Activated CD8-positive, alpha-beta memory T cell treated with anti-CD3 and anti-CD28 coated beads, Interleukin-2, amount 50 U/mL, for 48 hours (primary cell): ENCODE measurements at regions not wholly inside any gene's neighbourhood (a gene's known extent, or its start where the extent isn't known, plus 50 kb on each side); places are given as distances from the start of the nearest gene placed in this dataset.
"Not testable (repeated sequence)": the region's sequence is repeated elsewhere in the genome, so short reads cannot be mapped to it uniquely, and the experiment has no call there.

Source experiments
- DNase-seq: peaks from one replicate; pipeline ENCODE4 v3.0.0-alpha.2; 2020

DNA sequence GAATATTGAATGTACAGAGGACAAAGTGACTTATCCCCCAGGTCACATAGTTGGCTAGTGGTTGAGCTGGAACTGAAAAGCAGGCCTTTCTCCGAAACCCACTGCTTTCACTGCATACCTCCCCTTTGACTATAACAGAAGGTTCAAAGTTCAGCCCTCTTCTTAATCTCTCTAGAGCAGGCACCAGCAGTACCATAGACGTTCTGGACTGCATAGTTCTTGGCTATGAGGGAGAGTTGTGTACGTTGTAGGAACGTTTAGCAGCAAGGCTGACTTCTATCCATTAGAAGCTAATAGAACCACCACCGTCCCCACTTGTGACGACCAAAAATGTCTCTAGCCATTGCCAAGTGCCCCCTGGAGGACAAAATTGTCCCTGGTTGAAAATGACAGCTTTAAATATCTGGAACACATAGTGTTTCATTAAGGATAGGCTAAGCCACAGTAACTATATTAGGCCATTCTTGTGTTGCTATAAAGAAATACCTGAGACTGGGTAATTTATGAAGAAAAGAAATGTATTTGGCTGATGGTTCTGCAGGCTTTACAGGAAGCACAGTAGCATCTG, 123.8 kb upstream of the MTHFD1L start:
- DNase-seq = no peak

DNA sequence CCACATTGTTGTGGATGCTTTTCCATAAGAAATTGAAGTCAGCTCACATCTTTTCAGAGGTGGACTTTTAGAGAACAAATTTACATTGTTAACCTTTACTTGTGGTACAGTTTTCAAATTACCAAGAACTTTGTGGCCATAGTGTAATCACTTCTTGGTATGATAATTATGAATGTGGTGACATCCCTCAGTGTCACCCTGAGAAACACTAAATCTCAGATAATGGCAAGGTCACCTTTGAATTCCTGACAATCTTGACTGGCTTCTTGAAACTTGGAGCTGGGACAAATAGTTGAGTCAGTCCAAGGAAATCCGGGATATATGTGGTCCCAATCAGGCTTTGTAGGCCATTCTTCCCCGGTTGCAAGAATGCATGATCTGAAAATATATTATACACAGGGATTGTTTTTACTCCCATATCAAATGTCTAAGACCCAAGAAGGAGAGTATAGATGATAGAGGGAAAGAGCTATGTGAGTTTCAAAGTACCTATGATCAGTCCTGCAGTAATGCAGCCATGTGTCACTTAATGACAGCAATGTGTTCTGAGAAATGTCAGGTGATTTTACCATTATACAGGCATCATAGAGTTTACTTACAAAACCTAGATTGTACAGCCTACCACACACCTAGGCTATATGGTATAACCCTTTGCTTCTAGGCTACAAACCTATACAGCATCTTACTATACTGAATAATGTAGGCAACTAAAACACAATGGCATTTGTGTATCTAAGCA, 120.8 kb upstream of the MTHFD1L start:
- DNase-seq = no peak

DNA sequence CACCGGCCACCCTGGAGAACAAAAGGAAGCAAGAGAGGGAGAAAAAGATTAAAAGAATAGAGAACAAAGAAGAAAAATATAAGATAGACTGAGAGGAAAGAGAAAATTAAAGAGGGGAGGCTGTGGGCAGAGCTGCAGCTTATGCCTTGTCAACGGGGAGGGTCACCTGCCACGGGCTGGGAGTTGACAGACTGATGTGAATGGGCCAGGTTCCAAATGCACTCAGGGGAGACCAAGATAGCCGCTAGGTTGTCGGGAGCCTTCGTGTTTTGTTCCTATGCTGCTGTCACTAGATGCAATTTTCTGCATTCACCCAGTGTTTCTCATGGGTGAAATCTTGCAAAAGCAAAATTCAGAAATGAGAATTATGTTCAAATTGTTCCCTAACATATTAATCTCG, 119.6 kb upstream of the MTHFD1L start:
- DNase-seq = no peak

DNA sequence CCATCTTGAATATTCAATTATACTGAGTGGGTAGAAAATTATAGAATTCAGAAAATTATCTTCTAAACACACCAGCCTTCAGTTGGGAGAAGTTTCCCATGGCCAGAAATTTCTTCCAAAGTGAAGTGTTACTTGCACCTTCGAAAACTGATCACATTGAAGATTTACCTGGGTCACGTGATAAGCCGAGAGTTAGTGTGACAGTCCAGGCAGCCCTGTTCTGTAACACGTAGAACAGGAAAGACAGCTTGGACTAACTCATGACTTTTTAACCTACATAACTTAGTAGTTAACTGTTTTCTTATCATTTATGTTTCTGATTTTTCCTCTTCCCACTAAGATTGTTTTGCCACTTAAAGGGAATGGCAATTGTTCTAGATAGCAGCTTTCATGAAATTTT, 118.3 kb upstream of the MTHFD1L start:
- DNase-seq = no peak

DNA sequence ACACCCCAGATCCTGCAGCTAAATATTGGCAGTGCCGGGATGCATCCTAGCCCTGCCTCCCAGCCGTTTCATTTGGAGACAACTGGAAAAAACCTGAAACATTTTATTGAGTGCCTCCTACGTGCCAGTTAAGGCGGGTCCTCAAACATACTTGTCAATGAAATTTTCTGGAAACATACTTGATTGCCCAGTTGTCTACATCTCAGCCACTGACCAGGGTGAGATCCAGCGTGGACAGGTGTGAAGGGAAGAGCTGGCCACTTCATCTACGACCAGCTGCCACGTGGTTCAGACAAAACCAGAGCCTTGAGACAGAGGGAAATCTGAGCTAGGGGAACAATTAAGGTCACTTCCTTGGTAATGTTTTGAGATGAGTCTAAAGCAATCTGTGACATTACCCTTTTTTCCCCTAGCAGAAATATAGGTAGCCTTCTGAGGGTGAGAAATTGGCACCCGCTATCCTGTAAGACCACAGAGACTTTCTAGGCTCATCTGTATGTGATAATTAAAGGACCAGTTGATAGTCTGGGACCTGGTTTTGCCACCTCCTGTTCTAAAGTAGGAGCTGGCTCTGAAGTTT, 116.3 kb upstream of the MTHFD1L start:
- DNase-seq = no peak

DNA sequence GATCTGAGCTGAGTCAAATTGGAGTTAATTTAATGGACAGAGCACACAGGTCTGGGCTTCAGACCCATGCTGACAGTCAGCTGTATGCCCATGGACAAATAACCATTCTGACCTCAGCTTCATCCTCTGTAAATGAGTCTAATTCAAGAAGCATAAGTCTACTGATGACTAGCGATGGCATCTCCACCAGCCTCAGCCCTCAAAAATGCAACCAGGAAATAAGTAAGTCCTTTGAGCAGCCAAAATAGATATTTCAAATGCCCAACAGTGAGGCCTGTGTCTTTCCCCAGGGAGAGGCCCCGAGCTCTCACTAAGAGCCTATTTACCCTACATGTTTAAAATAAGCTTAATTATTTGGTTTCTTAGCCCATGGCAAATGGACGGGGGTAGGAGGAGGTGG, 114.2 kb upstream of the MTHFD1L start:
- no peak for DNase-seq

DNA sequence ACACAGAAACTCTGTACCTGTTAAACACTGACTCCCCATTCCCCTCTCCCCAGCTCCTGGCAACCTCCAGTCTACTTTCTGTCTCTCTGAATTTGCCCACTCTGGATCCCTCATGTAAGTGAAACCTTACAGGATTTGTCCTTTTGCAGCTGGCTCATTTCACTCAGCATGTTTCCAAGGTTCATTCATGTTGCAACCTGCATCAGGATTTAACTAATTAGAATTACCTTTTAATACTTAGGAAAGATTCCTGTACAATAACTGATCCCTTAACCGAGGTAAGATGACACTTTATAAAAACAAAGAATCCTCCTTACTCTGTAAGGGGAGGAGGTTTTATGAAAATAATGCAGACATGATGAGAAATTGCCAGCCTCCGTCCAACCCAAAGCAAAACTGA, 113.1 kb upstream of the MTHFD1L start:
- DNase-seq = no peak

DNA sequence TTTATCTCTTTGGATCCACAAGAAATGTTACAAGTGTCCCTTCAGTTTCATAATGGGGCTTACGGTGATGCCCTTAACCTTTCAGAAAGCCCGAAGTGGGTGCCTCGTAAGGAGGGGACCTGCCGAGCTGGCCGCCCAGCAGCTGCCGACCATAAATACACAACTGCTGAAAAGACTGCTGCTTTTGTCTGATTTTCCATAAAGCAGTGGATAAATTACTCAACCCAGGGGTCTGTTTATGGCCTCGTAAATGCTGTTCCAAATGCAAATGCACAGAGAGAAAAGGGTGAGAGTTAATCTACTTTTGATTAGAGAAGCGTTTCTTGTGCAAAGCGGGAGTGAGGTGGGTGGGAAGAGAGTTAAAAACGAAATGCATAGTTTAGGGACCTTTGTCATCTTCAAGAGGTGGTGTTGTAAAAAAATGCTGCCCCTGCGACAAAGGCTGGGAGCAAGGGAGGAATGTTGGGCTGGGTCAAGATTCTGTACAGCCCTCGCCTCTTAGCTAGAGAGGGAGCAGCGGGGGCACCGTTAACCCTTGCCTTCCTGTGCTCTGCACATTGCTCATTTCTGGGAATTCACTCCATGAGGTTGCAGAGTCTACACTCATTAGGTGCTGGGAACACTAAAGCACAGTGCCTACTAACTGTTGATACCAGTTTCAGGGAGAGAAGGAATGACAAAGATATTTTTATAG, 112.0 kb upstream of the MTHFD1L start:
- no peak for DNase-seq

DNA sequence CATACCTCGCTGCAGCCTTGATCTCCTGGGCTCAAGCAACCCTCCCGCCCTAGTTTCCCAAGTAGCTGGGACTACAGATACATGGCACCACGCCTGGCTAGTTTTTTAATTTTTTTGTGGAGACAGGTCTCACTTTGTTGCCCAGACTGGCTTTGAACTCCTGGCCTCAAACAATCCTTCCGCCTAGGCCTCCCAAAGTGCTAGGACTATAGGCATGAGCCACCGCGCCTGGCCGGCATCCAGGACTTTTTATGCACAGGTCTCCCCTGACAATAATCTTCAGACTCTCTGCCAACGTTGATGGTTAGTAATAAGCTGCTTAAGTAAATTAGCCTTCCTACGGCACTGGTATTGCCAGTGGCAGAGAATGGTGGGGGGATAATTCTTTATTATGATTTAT, 110.5 kb upstream of the MTHFD1L start:
- no peak for DNase-seq

DNA sequence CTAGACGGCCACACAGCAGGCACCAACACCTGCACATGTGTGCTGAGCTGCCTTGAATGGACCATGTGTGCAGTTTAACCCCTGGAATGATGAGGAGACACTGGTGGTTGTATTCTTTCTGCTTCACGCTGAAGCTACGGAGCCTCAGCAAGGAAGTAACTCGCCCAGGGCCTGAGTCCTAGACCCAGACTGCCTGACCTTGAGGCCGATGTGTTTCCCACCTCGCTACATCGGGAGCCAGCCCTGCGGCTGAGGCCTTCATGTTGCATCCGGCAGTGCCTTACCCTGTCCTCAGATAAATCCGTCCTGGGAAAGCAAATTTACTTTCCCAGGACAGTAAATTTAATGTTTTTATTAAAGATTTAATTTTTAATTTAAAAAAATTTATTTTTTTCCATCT, 110.0 kb upstream of the MTHFD1L start:
- DNase-seq = no peak

DNA sequence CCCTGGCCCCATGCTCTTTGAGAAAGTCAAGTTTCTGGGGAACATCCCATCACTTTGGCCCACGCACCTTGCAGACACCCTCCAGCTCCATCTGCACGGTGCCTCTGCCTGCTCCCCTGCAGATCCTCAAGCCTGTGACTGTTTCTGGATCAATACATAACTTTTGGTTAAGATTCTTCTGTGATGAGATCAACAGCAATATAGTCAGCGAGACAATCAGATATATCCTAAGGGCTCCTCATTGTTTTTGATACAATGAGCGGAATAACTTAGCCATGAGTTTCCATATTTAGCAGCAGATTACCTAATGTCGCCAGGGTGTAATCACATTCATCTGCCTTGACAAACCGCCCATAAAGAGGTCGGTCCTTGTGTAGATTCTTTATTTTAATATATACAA, 109.3 kb upstream of the MTHFD1L start:
- DNase-seq = no peak

DNA sequence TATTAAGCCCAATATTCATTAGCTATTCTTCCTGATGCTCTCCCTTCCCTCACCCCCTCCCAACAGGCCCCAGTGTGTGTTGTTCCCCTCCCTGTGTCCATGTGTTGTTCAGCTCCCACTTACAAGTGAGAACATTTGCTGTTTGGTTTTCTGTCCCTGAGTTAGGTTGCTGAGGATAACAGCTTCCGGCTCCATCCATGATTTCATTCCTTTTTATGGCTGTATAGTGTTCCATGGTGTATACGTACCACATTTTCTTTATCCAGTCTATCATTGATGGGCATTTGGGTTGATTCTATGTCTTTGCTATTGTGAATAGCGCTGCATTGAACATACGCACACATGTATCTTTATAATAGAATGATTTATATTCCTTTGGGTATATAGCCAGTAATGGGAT, 107.7 kb upstream of the MTHFD1L start:
- not testable (repeated sequence) for DNase-seq

DNA sequence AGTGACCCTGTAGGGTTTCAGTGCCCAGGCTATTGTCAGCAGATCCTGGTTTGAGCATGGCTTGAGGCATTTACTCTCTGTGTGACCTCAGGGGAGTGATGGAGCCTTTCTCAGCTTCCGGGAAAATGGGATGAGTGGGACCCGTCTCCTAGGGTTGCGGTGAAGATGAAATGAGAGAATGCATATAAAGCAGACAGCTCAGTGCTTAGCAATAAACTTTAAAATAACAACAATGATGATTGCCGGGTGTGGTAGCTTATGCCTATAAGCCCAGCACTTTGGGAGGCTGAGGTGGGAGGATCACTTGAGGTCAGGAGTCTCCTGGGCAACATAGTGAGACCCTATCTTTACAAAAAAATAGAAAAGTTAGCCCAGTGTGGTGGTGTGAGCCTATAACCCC, 106.0 kb upstream of the MTHFD1L start:
- no peak for DNase-seq

DNA sequence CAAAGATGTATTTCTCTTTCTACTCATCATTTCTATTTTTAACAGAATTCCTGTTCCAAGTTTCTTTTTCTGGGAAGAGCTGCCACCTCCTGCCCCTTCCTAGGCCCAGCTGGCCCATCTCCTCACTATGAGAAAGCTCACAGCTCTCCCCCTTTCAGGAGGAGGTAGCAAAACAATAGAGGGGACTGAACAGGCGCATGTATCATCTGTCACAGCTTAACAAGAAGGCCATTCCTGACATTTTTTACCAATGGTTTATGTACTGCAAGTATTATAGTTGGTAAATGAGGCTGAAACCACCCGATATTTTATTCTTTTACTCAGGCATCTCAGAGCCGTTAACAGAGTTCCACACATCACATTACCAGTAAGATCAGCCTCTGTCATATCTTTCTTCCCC, 103.7 kb upstream of the MTHFD1L start:
- DNase-seq = no peak

DNA sequence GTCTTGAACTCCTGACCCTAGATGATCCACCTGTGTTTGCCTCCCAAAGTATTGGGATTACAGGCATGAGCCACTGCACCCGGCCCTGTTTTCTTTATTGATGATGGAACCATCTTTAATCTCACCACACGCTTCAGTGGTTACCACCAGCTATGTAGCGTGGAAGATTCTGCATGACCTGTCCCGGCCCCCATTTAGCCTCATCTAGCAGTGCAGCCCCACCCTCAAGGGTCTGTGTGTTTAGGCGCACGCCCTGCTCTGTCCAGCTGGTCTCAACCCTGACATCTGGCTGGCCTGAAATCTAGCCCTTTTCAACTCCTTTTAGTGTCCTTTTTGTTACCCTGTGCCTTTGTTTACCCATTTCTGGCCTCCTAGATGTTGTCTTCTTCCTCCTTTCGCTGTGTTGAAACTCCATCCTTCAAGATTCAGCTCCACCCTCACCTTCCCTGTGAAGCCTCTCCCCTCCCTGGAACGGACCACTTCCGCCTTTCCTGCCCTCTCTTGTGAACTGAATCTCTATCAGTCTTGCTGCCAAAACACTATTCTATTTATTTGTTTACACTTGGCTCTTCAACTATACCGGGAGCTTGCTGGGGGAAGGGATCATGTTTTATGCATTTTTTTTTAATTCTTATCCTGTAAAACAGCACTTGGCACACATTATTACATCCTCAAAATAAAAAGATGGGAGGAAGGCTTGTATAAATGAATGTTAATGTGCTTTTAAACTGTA, 101.0 kb upstream of the MTHFD1L start:
- no peak for DNase-seq

DNA sequence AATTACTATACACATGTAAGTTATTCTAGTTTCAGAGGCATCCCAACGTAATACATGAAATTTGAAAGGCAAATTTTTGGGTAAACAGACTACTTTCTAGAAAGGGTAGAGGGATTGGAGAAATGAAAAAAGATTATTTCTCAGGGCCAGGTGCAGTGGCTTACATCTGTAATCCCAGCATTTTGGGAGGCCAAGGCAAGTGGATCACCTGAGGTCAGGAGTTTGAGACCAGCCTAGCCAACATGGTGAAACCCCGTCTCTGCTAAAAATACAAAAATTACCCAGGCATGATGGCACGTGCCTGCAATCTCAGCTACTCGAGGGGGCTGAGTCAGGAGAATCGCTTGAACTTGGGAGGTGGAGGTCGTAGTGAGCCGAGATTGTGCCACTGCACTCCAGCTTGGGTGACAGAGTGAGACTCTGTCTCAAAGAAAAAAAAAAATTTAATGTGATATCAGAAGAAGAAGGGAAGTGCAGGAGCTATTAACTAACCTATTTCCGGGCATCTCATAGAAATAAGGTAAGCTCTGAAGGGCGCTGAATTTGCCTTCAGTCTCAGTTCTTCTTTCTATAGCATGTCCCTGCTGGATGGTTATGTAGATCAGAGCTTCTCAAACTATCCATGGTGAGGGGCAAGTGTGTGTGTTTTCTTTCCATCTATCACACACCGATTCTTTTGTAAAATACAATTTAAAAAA, 100.3 kb upstream of the MTHFD1L start:
- no peak for DNase-seq

DNA sequence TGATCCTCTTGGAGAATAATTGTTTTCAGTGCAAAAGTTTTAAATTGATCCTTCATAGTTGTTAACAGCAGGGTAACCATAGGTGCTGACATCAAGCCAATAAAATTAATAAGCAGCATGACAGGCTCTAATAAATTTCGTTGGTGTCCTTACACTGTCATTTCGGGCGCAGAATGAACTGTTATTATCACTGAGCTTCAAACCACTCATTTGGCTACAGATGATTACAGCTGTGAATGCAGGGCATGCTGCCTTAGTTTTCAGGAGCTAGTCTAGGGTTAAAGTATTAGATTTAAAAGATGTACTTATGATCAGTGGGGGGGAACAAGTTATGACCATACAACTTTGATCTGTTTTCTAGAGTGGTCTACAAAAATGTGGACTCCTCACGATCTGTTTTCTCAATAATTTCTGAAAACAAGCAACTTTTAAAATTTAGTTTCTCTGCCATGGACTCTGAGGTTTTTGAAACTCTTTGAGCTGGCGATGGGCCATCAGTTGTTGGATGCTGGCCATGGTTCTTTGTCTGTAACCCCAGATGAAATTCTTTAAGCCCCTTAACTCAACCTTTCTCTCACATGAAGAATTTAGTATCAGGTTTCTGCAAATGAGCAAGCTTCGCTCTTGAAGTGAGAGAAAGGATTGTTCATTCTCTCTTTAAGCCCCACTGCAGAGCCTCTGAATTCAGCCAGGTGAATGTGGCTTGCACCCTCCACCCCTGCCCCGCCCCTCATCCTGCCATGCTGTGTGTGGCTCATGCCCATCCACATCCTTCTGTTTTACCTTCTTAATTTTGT, 99.1 kb upstream of the MTHFD1L start:
- DNase-seq = no peak

DNA sequence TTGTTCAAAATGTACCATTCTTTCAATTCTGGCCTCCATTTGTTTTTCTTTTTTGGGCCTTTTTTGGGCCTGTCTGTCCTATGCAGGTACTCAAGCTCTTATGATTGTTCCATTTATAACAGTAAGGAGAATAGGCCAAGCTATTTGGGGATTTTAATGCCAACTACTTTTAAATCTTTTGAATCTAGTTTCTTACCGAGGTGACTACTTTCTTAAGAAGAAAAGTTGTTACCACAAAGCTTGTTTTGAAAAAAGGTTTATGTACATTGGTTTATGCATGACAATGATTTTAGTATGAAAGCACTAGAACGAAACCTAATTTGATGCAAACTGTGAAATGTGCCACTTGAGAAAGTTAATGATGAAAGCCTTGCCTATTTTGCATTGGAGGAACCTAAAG, 98.3 kb upstream of the MTHFD1L start:
- DNase-seq = no peak

DNA sequence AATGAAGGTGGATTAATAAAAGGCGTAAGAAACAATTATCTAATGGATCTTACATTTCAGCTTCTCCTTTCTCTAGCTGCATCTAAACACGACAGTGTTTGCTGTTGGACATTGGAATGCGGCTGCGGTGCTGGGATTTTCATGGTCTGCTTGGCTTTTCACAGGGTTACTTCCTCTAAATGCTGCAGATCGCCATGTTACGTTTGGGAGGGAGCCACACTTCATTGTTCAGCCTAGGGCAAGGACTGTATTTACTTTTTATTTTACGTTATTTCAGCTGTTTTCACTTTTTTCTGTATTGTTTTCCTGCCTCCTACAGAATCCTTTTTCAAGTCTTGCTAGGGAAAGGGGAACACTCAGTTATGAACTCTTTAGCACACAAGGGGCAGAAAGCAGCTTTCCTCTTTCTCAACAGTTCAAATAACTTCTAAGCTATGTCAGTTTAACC, 97.9 kb upstream of the MTHFD1L start:
- DNase-seq = no peak

DNA sequence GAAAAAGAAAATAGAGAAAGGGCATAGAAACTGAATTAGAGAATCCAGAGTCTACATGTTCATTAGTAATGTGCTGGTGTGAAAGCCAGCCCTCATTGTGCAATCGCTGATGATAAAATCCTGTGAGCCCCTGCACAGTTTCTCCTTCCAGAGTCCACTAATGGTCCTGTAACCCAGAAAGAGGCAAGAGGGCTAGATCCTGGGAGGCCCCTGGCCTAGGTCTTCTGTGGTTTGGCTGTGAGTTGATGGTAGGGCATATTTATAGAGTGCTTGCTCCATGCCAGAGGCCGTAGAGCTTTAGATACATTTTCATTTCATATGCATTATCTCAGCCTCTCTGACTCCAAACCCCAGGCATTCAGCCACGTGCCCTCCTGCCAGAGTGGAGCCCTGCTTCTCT, 94.9 kb upstream of the MTHFD1L start:
- no peak for DNase-seq

DNA sequence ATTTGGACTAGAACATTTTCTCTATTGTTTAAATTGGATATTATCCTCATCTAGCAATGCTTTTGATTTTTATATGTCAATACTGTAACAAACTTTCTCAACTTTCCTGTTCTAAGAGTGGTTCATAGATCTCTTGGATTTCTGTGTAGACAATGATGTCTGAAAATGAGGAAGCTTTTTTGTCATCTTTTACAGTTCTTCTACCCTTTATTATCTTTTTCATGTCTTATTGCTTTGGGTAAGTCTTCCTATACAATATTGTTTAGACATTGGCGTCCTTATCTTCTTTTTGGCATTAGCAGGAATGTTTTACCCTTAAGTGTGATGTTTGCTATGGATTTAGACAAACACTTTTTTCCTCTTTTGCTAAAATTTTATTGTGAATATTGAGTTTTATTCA, 91.5 kb upstream of the MTHFD1L start:
- DNase-seq = no peak
